GM12864 (cell line): ENCODE measurements at regions not wholly inside any gene's neighbourhood (a gene's known extent, or its start where the extent isn't known, plus 50 kb on each side); places are given as distances from the start of the nearest gene placed in this dataset.

Experiments
- DNase-seq: peaks from one replicate; pipeline ENCODE4 v3.0.0-alpha.2; 2011; ENCODE audit warnings: low read depth
- H3K4me3 ChIP-seq: 2 replicates; pipeline ENCODE4 v1.5.1; 2011; ENCODE audit warnings: mild to moderate bottlenecking, low read depth, low read length, control low read depth
- TF ChIP-seq, protein P1 (sequence below): IDR thresholded peaks from 2 replicates; pipeline ENCODE4 v1.5.1; 2011; ENCODE audit warnings: low read depth, mild to moderate bottlenecking, moderate library complexity, low read length, control low read depth, inconsistent platforms; ENCODE audit errors: missing control alignments

GRCh38 chr2:121103960-121104359, 181.0 kb downstream of the TFCP2L1 start:
- DNase-seq = no peak
- TF ChIP-seq, protein P1, sequence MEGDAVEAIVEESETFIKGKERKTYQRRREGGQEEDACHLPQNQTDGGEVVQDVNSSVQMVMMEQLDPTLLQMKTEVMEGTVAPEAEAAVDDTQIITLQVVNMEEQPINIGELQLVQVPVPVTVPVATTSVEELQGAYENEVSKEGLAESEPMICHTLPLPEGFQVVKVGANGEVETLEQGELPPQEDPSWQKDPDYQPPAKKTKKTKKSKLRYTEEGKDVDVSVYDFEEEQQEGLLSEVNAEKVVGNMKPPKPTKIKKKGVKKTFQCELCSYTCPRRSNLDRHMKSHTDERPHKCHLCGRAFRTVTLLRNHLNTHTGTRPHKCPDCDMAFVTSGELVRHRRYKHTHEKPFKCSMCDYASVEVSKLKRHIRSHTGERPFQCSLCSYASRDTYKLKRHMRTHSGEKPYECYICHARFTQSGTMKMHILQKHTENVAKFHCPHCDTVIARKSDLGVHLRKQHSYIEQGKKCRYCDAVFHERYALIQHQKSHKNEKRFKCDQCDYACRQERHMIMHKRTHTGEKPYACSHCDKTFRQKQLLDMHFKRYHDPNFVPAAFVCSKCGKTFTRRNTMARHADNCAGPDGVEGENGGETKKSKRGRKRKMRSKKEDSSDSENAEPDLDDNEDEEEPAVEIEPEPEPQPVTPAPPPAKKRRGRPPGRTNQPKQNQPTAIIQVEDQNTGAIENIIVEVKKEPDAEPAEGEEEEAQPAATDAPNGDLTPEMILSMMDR = no peak
- no peak overlapping the region for H3K4me3 ChIP-seq

DNA sequence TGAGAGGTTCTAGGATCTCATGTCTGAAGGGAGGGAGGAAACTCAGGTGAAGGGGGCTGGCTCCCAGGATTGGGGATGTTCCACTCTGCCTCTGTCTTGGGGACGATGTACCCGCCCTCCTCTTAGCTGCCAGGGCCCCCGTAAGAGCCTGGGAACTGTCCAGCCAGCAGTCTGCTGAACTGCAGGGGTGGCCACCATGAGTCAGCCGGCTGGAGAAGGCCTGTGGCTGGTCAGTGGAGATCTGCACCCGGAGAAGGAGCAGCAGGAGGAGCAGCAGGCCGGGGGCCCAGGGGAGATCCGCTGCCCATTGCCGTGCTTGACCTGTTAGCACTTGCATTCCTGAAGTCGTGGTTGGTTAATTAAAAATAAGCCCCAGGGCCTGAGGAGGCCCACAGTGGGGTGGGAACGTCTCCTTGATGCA, 180.3 kb downstream of the TFCP2L1 start:
- no peak for DNase-seq
- H3K4me3 ChIP-seq = no peak overlapping the region
- TF ChIP-seq, protein P1 = no peak

DNA sequence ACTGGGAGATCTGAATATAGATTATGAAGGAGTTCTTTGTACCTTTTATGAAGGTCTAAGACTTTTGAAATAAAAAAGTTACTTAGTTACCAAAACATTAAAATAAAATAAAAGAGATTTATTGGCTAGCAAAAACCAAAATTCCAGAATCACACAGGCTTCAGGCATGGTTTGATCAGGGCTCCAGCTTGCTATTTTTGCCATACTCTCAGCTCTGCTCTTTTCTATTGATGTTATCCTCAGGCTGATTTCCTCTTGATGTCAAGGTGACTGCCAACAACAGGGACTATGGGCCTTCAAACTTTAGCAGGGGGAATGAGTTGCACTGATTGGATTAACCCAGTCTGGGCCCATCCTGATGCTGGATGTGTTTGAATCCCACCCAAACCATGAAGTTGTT, 174.1 kb downstream of the TFCP2L1 start:
- no peak overlapping the region for H3K4me3 ChIP-seq
- no peak for DNase-seq
- TF ChIP-seq, protein P1 = no peak

DNA sequence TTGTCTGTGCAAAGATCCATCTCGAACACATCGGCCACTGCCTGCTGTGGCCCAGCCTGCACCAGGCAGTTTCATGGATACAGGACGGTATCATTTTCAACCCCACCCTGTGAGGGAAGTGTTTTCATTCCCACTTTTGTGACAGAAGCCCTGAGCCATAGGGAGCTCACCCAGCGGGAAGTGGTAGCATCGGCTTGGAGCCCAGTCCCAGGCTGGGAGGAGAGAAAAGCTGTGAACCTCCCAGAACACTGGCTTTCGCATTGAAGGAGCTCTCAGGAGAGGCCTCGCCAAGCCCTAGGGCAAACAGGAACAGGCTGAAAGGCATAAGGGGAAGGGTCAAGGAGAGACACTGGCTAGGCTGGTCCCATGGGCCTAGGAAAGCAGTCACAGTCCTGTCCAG, 166.1 kb downstream of the TFCP2L1 start:
- no peak for DNase-seq
- H3K4me3 ChIP-seq = no peak overlapping the region
- TF ChIP-seq, protein P1 = no peak

GRCh38 chr2:121120411-121120810, 164.6 kb downstream of the TFCP2L1 start:
- H3K4me3 ChIP-seq = no peak overlapping the region
- TF ChIP-seq, protein P1 = no peak
- DNase-seq = no peak

DNA sequence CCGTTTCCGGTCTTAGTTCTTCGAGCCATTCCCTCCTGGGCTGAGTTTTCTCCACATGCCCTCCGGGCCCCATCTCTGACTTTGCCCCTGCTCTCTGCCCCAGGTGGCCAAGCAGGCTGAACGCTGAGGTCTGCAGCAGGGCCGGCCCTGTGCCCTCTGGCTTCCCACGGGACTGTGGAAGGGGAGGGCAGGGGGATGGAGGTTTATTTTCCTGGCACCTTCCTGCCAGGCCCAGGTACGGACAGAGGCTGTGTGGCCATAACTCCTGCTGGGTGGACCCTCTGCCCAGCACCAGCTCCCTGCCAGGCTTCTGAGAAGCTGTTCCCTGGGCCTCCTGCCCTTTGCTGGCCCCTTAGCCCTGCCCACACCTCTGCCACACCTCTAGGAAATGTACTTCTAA, 164.0 kb downstream of the TFCP2L1 start:
- TF ChIP-seq, protein P1 = no peak
- no peak for DNase-seq
- H3K4me3 ChIP-seq = no peak overlapping the region

DNA sequence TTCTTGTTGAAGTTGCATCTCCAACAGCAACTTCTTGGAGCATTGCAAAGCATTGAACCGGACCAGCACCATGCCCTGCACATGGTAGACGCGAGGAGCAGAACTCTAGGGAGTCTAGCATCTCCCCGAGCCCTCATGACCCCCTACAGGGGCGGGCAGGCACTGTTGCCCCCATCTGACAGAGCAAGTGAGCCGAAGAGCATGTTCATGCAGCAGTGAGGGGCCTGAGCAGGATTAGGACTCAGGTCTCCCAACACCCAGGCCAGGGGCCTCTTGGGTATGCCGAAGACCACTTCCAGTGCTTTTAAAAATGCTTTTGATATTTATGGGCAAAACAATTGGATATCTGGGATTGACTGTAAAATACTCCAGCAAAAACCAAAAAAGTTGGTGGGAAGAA, 163.3 kb downstream of the TFCP2L1 start:
- DNase-seq = no peak
- TF ChIP-seq, protein P1 = no peak
- H3K4me3 ChIP-seq = no peak overlapping the region
